Liver (tissue), 8 donors: ENCODE measurements at regions not wholly inside any gene's neighbourhood (a gene's known extent, or its start where the extent isn't known, plus 50 kb on each side); places are given as distances from the start of the nearest gene placed in this dataset.

Experiments
- DNase-seq: peaks from one replicate; pipeline ENCODE4 v3.0.0-alpha.2; 2017; ENCODE audit warnings: low spot score
- H3K27ac ChIP-seq, 2 donors: one replicate each; pipeline ENCODE4 v1.7.0; 2013; ENCODE audit warnings: inconsistent platforms in 2 of 2, low read length in 2 of 2, control low read depth in 1 of 2, low read depth in 1 of 2, mild to moderate bottlenecking in 1 of 2
- H3K27me3 ChIP-seq, 4 donors: one replicate each; pipeline versions ENCODE4 v1.6.1 to v1.7.0; 2013; ENCODE audit warnings: low read length in 3 of 4, inconsistent platforms in 1 of 4, mild to moderate bottlenecking in 1 of 4, moderate library complexity in 1 of 4; ENCODE audit not compliant: control insufficient read depth in 4 of 4, insufficient read depth in 4 of 4
- H3K36me3 ChIP-seq, 4 donors: one replicate each; pipeline versions ENCODE4 v1.6.1 to v1.7.0; 2013; ENCODE audit warnings: low read length in 3 of 4, mild to moderate bottlenecking in 3 of 4, low read depth in 1 of 4, moderate library complexity in 1 of 4; ENCODE audit not compliant: control insufficient read depth in 4 of 4, insufficient read depth in 3 of 4
- H3K4me1 ChIP-seq, 4 donors: one replicate each; pipeline versions ENCODE4 v1.6.1 to v1.7.0; 2013; ENCODE audit warnings: low read length in 3 of 4, mild to moderate bottlenecking in 3 of 4, moderate library complexity in 1 of 4; ENCODE audit not compliant: control insufficient read depth in 4 of 4, insufficient read depth in 4 of 4
- H3K4me3 ChIP-seq, 3 donors: one replicate each; pipeline versions ENCODE4 v1.6.1 to v1.7.0; 2013; ENCODE audit warnings: low read length in 3 of 3, control low read depth in 1 of 3, low read depth in 1 of 3, mild to moderate bottlenecking in 1 of 3
- H3K9ac ChIP-seq, 2 donors: one replicate each; pipeline ENCODE4 v1.7.0; 2013; ENCODE audit warnings: low read length in 2 of 2, mild to moderate bottlenecking in 2 of 2, moderate library complexity in 2 of 2, control low read depth in 1 of 2, low read depth in 1 of 2
- H3K9me3 ChIP-seq, 4 donors: one replicate each; pipeline versions ENCODE4 v1.6.1 to v1.7.0; 2013; ENCODE audit warnings: low read length in 3 of 4; ENCODE audit not compliant: control insufficient read depth in 4 of 4
- EGR1 ChIP-seq, 2 donors: IDR thresholded peaks; 2 replicates each; pipeline ENCODE4 v1.6.1; 2016 to 2018; ENCODE audit warnings: antibody characterized with exemption in 2 of 2, low read depth in 2 of 2
- FOXA1 ChIP-seq: IDR thresholded peaks from 2 replicates; pipeline ENCODE4 v1.6.1; 2016; ENCODE audit warnings: antibody characterized with exemption
- FOXA2 ChIP-seq: IDR thresholded peaks from 2 replicates; pipeline ENCODE4 v1.6.1; 2016; ENCODE audit warnings: antibody characterized with exemption
- GABPA ChIP-seq, 2 donors: IDR thresholded peaks in 1 of 2; conservative IDR thresholded peaks in 1 of 2; 2 replicates each; pipeline ENCODE4 v1.6.1; 2016; ENCODE audit warnings: antibody characterized with exemption in 2 of 2, mild to moderate bottlenecking in 1 of 2, moderate library complexity in 1 of 2
- HNF4A ChIP-seq, 2 donors: conservative IDR thresholded peaks; 2 replicates each; pipeline ENCODE4 v1.6.1; 2016; ENCODE audit warnings: antibody characterized with exemption in 2 of 2, mild to moderate bottlenecking in 2 of 2
- HNF4G ChIP-seq: IDR thresholded peaks from 2 replicates; pipeline ENCODE4 v1.6.1; 2016; ENCODE audit warnings: antibody characterized with exemption
- JUND ChIP-seq, 2 donors: IDR thresholded peaks; 2 replicates each; pipeline ENCODE4 v1.6.1; 2016; ENCODE audit warnings: antibody characterized with exemption in 2 of 2
- RAD21 ChIP-seq, 2 donors: IDR thresholded peaks; 2 replicates each; pipeline ENCODE4 v1.6.1; 2016; ENCODE audit warnings: antibody characterized with exemption in 2 of 2, mild to moderate bottlenecking in 2 of 2
- SP1 ChIP-seq: IDR thresholded peaks from 2 replicates; pipeline ENCODE4 v1.6.1; 2018; ENCODE audit warnings: antibody characterized with exemption, mild to moderate bottlenecking
- TAF1 ChIP-seq: conservative IDR thresholded peaks from 2 replicates; pipeline ENCODE4 v1.6.1; 2016; ENCODE audit warnings: antibody characterized with exemption, mild to moderate bottlenecking
- YY1 ChIP-seq: IDR thresholded peaks from 2 replicates; pipeline ENCODE4 v1.6.1; 2016; ENCODE audit warnings: antibody characterized with exemption, mild to moderate bottlenecking
- WGBS: extraction: QIAGEN DNeasy Blood & Tissue Kit; methylation state at CpG from one replicate; pipeline ENCODE4 v1.1.7; 2013; 5-methylcytosine and 5-hydroxymethylcytosine counted together
- TF ChIP-seq, protein P1 (sequence below): IDR thresholded peaks from 2 replicates; pipeline ENCODE4 v1.6.1; 2016; ENCODE audit warnings: antibody characterized with exemption, mild to moderate bottlenecking
- TF ChIP-seq, protein P2 (sequence below): IDR thresholded peaks from 2 replicates; pipeline ENCODE4 v1.6.1; 2016; ENCODE audit warnings: antibody characterized with exemption
- TF ChIP-seq, protein P3 (sequence below): fragments of 150-350 bp; IDR thresholded peaks from 2 replicates; pipeline ENCODE4 v1.5.1; 2017; ENCODE audit warnings: improper control_type of control experiment, low read depth, low read length; ENCODE audit not compliant: missing input control
- TF ChIP-seq, protein P4 (sequence below): IDR thresholded peaks from 2 replicates; pipeline ENCODE4 v1.6.1; 2016; ENCODE audit warnings: antibody characterized with exemption
- donor health status: healthy.
- donor health status: healthy.
- donor health status: healthy.
- donor health status: healthy.
- donor health status: healthy.

DNA sequence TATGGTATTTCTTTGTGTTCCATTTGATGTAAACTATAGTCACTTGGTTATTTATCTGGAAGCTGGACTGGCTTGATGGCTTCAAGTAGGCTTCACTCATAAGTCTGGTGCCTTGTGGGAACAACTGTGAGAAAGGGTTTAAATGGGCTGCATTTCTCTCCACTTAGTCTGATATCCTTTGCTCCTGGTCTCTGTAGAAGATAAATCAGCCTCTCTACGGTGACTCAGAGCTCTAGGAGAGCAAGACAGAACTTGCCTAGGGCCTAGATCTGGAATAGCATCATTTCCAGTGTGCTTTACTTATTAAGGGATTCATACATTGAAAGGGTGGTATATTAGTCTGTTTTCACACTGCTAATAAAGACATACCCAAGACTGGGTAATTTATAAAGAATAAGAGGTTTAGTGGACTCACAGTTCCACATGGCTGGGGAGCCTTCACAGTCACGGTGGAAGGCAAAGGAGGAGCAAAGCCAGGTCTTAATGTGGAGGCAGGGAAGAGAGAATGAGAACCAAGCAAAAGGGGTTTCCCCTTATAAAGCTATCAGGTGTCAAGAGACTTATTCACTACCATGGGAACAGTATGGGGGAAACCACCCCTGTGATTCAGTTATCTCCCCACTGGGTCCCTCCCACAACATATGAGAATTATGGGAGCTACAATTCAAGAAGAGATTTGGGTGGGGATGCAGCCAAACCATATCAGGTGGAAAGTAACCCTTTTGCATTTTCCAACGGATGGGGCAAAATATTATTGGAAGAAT, 1746.4 kb upstream of the PCDH7 start (continued):
- TF ChIP-seq, protein P1, sequence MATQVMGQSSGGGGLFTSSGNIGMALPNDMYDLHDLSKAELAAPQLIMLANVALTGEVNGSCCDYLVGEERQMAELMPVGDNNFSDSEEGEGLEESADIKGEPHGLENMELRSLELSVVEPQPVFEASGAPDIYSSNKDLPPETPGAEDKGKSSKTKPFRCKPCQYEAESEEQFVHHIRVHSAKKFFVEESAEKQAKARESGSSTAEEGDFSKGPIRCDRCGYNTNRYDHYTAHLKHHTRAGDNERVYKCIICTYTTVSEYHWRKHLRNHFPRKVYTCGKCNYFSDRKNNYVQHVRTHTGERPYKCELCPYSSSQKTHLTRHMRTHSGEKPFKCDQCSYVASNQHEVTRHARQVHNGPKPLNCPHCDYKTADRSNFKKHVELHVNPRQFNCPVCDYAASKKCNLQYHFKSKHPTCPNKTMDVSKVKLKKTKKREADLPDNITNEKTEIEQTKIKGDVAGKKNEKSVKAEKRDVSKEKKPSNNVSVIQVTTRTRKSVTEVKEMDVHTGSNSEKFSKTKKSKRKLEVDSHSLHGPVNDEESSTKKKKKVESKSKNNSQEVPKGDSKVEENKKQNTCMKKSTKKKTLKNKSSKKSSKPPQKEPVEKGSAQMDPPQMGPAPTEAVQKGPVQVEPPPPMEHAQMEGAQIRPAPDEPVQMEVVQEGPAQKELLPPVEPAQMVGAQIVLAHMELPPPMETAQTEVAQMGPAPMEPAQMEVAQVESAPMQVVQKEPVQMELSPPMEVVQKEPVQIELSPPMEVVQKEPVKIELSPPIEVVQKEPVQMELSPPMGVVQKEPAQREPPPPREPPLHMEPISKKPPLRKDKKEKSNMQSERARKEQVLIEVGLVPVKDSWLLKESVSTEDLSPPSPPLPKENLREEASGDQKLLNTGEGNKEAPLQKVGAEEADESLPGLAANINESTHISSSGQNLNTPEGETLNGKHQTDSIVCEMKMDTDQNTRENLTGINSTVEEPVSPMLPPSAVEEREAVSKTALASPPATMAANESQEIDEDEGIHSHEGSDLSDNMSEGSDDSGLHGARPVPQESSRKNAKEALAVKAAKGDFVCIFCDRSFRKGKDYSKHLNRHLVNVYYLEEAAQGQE: no peak
- TF ChIP-seq HNF4G (no peak), SP1 (no peak), TAF1 (no peak), FOXA1 (no peak), HNF4A (conservative IDR thresholded peaks at IDR 0.05) (no peak), EGR1 (IDR thresholded peaks at IDR 0.05; ENCODE audit: low read depth in 2 of 2) (no peak), RAD21 (IDR thresholded peaks at IDR 0.05) (no peak), GABPA (IDR thresholded peaks at IDR 0.05 in 1 of 2, conservative IDR thresholded peaks at IDR 0.05 in 1 of 2) (no peak)
- TF ChIP-seq, protein P2, sequence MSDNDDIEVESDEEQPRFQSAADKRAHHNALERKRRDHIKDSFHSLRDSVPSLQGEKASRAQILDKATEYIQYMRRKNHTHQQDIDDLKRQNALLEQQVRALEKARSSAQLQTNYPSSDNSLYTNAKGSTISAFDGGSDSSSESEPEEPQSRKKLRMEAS: no peak

DNA sequence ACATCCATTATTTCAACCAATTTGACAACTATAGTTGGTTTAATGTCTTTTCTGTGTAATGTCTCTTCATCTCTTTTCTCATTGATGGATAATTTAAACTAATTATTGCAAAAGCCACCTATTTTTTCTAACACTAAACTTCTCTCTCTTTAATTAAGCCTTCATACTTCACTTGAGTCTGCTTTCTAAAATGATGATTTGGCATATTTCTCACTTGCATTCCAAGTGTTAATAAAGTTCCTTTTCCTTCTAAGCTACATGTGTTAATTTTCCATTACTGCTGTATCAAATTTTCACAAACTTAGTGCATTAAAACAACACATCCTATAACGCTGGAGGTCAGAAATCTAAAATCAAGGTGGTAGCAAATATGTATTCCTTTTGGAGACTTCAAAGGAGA, 1743.8 kb upstream of the PCDH7 start:
- Histone ChIP-seq H3K4me3 (no peak overlapping the region), H3K4me1 (no peaks in the 10 kb centered on the region), H3K27ac (no peak overlapping the region), H3K9me3 (no peaks in the 10 kb centered on the region), H3K36me3 (no peaks in the 10 kb centered on the region), H3K9ac (no peak overlapping the region), H3K27me3 (peaks cover 0 to 4% (median 0%) of the 10 kb centered on the region in 4 donors)
- 56% methylated on average over 1 of the region's 1 CpG for WGBS
- TF ChIP-seq, protein P3, sequence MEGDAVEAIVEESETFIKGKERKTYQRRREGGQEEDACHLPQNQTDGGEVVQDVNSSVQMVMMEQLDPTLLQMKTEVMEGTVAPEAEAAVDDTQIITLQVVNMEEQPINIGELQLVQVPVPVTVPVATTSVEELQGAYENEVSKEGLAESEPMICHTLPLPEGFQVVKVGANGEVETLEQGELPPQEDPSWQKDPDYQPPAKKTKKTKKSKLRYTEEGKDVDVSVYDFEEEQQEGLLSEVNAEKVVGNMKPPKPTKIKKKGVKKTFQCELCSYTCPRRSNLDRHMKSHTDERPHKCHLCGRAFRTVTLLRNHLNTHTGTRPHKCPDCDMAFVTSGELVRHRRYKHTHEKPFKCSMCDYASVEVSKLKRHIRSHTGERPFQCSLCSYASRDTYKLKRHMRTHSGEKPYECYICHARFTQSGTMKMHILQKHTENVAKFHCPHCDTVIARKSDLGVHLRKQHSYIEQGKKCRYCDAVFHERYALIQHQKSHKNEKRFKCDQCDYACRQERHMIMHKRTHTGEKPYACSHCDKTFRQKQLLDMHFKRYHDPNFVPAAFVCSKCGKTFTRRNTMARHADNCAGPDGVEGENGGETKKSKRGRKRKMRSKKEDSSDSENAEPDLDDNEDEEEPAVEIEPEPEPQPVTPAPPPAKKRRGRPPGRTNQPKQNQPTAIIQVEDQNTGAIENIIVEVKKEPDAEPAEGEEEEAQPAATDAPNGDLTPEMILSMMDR: no peak
- TF ChIP-seq, protein P2: no peak
- TF ChIP-seq FOXA2: no peak
- TF ChIP-seq FOXA1: no peak
- no peak for TF ChIP-seq TAF1
- no peak for TF ChIP-seq JUND (IDR thresholded peaks at IDR 0.05)
- TF ChIP-seq SP1: no peak
- TF ChIP-seq, protein P1: no peak
- no peak for TF ChIP-seq GABPA (IDR thresholded peaks at IDR 0.05 in 1 of 2, conservative IDR thresholded peaks at IDR 0.05 in 1 of 2)
- TF ChIP-seq, protein P4, sequence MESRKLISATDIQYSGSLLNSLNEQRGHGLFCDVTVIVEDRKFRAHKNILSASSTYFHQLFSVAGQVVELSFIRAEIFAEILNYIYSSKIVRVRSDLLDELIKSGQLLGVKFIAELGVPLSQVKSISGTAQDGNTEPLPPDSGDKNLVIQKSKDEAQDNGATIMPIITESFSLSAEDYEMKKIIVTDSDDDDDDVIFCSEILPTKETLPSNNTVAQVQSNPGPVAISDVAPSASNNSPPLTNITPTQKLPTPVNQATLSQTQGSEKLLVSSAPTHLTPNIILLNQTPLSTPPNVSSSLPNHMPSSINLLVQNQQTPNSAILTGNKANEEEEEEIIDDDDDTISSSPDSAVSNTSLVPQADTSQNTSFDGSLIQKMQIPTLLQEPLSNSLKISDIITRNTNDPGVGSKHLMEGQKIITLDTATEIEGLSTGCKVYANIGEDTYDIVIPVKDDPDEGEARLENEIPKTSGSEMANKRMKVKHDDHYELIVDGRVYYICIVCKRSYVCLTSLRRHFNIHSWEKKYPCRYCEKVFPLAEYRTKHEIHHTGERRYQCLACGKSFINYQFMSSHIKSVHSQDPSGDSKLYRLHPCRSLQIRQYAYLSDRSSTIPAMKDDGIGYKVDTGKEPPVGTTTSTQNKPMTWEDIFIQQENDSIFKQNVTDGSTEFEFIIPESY: no peak
- TF ChIP-seq HNF4G: no peak
- no peak for TF ChIP-seq YY1
- TF ChIP-seq HNF4A (conservative IDR thresholded peaks at IDR 0.05): no peak
- no peak for DNase-seq
